Choroid plexus epithelial cell (primary cell): ENCODE measurements at regions not wholly inside any gene's neighbourhood (a gene's known extent, or its start where the extent isn't known, plus 50 kb on each side); places are given as distances from the start of the nearest gene placed in this dataset.

Experiments used
- DNase-seq: peaks from one replicate; pipeline ENCODE4 v3.0.0-alpha.2; 2010; ENCODE audit warnings: low read depth
- H3K4me3 ChIP-seq: 2 replicates; pipeline ENCODE4 v1.5.1; 2011; ENCODE audit warnings: low read depth, mild to moderate bottlenecking, control low read depth, low read length, moderate library complexity
- TF ChIP-seq, protein P1 (sequence below): conservative IDR thresholded peaks from 2 replicates; pipeline ENCODE4 v1.5.1; 2011; ENCODE audit warnings: low read depth, mild to moderate bottlenecking, control low read depth, inconsistent platforms, low read length, moderate library complexity

DNA sequence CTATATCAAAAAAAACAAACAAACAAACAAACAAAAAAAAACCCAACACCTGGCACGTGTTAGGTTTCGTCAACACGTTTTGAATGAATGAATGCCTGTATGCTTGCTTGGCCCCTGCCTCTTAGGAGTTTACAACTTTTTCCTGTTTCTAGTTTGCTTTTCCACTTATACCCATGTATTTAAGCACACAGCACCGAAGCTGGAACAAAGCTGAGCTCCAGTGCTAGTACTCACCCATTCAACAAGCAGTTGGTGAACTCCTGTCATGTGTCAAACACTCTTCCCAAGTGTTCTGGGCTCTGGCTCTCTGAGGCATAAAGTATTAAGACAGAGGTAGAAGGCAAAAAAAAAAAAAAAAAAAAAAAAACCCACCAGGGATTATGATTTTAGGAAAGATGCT, 599.3 kb downstream of the BUD13 start:
- no peak for DNase-seq
- TF ChIP-seq, protein P1, sequence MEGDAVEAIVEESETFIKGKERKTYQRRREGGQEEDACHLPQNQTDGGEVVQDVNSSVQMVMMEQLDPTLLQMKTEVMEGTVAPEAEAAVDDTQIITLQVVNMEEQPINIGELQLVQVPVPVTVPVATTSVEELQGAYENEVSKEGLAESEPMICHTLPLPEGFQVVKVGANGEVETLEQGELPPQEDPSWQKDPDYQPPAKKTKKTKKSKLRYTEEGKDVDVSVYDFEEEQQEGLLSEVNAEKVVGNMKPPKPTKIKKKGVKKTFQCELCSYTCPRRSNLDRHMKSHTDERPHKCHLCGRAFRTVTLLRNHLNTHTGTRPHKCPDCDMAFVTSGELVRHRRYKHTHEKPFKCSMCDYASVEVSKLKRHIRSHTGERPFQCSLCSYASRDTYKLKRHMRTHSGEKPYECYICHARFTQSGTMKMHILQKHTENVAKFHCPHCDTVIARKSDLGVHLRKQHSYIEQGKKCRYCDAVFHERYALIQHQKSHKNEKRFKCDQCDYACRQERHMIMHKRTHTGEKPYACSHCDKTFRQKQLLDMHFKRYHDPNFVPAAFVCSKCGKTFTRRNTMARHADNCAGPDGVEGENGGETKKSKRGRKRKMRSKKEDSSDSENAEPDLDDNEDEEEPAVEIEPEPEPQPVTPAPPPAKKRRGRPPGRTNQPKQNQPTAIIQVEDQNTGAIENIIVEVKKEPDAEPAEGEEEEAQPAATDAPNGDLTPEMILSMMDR: no peak
- H3K4me3 ChIP-seq: no peak overlapping the region

DNA sequence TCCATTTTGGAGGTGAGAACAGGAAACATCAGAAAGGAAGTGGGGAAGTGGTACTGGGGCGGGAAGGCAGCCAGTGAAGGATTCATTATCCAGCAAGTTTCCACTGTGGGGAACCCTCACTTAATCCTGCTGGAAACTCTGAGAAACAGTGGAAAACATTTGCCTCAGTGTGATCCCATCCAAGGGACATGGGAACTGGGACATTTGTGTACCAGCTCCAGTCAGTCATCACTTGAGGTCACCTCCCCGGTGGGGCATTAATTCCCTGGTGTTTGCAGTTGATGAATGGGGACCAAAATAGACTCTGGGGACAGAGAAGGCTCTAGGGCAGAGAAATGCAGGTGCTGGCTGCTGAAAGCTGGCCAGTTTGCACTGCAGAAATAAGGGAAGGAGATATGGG, 599.9 kb downstream of the BUD13 start:
- no peak overlapping the region for H3K4me3 ChIP-seq
- no peak for DNase-seq
- TF ChIP-seq, protein P1: no peak

DNA sequence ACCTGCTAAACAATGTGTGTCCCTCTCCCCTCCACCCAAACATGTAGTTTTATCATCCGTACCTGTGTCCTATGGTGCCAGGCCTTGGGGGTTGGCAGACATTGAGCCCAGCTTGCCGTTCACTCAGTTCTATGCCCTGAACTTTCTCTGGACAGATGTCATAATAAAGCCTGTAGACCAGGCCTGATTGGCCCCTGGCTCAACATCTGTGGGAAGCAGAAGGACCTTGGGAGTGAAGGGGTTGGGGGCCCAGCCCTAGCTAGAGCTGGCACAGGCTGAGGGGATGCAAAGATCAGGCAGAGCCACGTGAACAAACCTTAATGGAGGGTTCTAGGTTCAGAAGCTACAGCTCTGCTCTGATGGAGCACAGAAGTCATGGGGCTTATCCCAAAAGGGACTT, 600.6 kb downstream of the BUD13 start:
- H3K4me3 ChIP-seq: no peak overlapping the region
- DNase-seq: no peak
- TF ChIP-seq, protein P1: no peak

DNA sequence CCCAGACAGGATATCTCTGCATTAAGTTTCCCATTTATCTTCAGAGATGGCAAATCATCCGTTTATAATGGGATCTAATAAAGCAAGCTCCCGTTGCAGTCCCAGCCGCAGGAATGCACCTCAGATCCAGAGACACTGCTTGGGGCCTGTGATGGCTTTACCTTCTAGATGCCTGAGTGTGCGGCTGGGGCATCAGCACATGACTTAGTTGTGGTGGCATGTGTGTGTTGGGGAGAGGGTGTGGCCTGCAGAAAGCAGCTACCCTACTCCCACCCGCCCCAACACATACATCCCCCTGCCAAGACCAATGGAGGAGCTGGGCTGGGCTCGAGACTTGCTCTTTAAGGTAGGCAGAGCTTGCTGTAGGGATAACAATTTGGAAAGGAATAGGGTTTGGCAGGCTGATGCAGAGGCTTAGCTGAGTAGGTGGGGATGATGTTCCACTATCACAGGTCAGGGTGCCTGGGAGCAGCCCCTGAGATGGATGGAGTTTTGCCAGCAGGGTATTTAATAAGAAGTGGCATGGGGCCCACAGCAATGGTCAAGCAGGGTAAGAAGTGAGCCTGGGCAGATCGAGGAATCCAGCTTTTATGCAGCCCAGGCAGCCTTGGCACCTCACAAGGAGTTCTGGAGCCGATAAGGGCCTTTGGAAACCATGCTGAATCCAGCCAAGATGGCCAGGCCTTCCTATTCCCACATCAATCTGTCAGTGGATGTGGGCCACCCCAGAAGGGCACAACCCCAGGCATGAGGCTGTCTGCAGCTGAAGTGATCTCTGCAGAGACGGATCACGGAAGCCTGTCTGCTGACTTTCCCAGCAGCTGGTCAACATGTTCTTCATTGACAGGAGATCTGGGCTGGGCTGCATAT, 601.3 kb downstream of the BUD13 start:
- H3K4me3 ChIP-seq: no peak overlapping the region
- DNase-seq: no peak
- TF ChIP-seq, protein P1: no peak

DNA sequence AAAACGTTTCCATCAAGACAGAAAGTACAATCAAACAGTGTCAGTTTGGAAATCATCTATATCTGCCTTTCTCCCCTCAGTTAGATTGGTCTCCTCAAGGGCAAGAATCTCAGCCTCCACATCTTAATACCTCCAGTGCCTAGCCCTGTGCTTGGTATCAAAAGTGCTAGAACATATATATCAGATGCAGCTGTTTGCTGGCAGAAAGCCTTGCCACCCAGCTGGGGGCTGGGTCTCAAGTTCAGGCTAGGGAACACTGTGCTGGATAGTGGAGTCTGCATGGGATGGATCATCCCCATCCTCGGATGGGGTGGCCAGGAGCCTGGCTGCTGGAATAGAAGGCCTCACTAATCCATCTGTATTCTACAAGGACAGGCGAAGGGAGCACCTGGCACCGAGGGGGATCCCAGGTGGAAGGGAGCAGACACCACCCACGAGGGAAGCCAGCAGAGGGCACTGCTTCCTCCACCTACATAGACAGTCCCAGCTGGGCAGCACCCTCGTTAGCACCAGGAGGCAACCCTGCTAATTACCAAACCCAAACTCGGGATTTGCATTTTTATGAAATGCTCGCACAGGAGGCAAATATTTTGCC, 602.2 kb downstream of the BUD13 start:
- H3K4me3 ChIP-seq: no peak overlapping the region
- DNase-seq: no peak
- TF ChIP-seq, protein P1: no peak

DNA sequence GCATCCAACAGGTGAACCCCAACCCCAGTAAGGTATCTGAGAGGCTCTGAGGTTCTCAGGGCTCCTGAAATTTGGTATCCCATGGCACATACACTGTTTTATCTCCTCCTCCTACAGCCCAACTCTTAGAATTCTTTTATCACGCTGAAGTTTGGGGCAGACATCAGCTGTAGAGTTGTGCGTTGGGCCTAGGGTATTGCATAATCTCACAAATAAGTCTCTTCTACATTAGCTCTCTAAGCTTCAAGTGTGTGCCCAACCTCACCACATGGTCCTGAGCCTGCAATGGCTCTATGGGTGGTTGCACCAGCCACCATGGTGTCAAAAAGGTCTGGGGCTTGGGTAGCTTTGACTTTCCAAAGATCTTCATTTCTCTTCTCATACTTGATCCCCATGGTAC, 603.0 kb downstream of the BUD13 start:
- TF ChIP-seq, protein P1: no peak
- H3K4me3 ChIP-seq: no peak overlapping the region
- DNase-seq: no peak

DNA sequence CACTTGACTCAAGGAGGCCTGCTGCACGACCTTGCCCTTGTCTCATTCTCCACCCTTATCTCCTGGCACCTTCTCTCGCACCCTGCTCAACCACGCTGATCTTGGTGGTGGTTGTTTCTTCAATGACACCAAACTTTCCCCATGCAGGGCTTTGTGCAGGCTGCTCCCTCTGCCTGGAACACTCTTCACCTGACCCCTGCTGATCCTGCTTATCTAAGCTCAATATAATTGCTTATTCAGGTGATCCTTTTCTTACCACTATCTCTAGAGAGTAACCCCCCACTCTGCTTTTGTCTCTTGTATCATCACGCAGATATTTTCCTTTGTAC, 604.4 kb downstream of the BUD13 start:
- no peak overlapping the region for H3K4me3 ChIP-seq
- no peak for DNase-seq
- TF ChIP-seq, protein P1: no peak
